Endothelial cell of umbilical vein (primary cell): ENCODE measurements at regions not wholly inside any gene's neighbourhood (a gene's known extent, or its start where the extent isn't known, plus 50 kb on each side); places are given as distances from the start of the nearest gene placed in this dataset. TPM values are rescaled to one million over a fixed set of nuclear protein-coding genes. Genes with fewer than 3 reads are reported as not detected.
A peak's percentile ranks its signal among the peaks of the same experiment; 100 is the strongest.

Experiments
- BruUV-seq: library from RNA; stranded (reverse); fragments of 400-500 nt; replicated peaks from 2 replicates; lab custom pipeline; 2021; lab: Mats Ljungman, UMichigan
- CTCF ChIA-PET: fragments of 300-600, 350-600 bp; sonication (Branson Sonifier 250); formaldehyde crosslinking; loops from one replicate; lab custom pipeline; 2021; ENCODE audit warnings: antibody characterized with exemption, inconsistent platforms; lab: Charles Lee
- POLR2A ChIA-PET: fragments of 300-600, 350-600 bp; sonication (Branson Sonifier 250); formaldehyde crosslinking; loops from one replicate; lab custom pipeline; 2021; ENCODE audit warnings: antibody characterized with exemption, inconsistent platforms; lab: Charles Lee
- DNase-seq: peaks from one replicate; pipeline ENCODE4 v3.0.0-alpha.2; 2011; ENCODE audit warnings: low read depth, low spot score
- FAIRE-seq: peaks from 2 replicates; lab custom pipeline; 2011; peaks lifted over from hg19 to GRCh38; lab: Jason Lieb, UNC
- H2AFZ ChIP-seq: 2 replicates; pipeline ENCODE4 v1.6.0; 2012; ENCODE audit warnings: low read depth, low read length, control low read depth, inconsistent platforms
- H3K27ac ChIP-seq: 2 replicates; pipeline ENCODE4 v1.5.1; 2011; ENCODE audit warnings: low read depth, mild to moderate bottlenecking, control low read depth, low read length, moderate library complexity; ENCODE audit not compliant: insufficient read depth
- H3K27me3 ChIP-seq, 2 experiments: 2 replicates each; pipeline versions ENCODE4 v1.6.0 to v1.6.1; 2011; ENCODE audit warnings: low read length in 2 of 2, mixed read lengths in 1 of 2; ENCODE audit not compliant: control insufficient read depth in 2 of 2, insufficient read depth in 2 of 2
- H3K36me3 ChIP-seq, 2 experiments: 2 replicates in 1 of 2; 3 replicates in 1 of 2; pipeline ENCODE4 v1.5.1; 2011; ENCODE audit warnings: low read length in 2 of 2, mild to moderate bottlenecking in 1 of 2, moderate library complexity in 1 of 2; ENCODE audit not compliant: control insufficient read depth in 2 of 2, insufficient read depth in 2 of 2; ENCODE audit errors: extremely low read depth in 1 of 2
- H3K4me1 ChIP-seq: 3 replicates; pipeline ENCODE4 v1.5.1; 2011; ENCODE audit warnings: mild to moderate bottlenecking, low read length; ENCODE audit not compliant: control insufficient read depth, insufficient read depth; ENCODE audit errors: extremely low read depth
- H3K4me2 ChIP-seq: 2 replicates; pipeline ENCODE4 v1.6.1; 2011; ENCODE audit warnings: low read length, control low read depth, mixed read lengths; ENCODE audit not compliant: insufficient read depth
- H3K4me3 ChIP-seq, 3 experiments: fragments of 200-600 bp in 1 of 3; sonication (generic), shearing (Covaris generic) in 1 of 3; replicated peaks in 1 of 3; 2 replicates each; pipeline ENCODE4 v1.5.1; 2011 to 2016; ENCODE audit warnings: control low read depth in 3 of 3, low read length in 3 of 3, mild to moderate bottlenecking in 2 of 3, inconsistent platforms in 1 of 3, low read depth in 1 of 3, moderate library complexity in 1 of 3; ENCODE audit not compliant: insufficient read depth in 1 of 3
- H3K79me2 ChIP-seq: 2 replicates; pipeline ENCODE4 v1.6.0; 2012; ENCODE audit warnings: low read length, inconsistent platforms; ENCODE audit not compliant: control insufficient read depth, insufficient read depth
- H3K9ac ChIP-seq: replicated peaks from 2 replicates; pipeline ENCODE3; 2011; ENCODE audit warnings: low read length, control low read depth; ENCODE audit not compliant: insufficient read depth; ENCODE audit errors: extremely low read depth
- H3K9me1 ChIP-seq: replicated peaks from 3 replicates; pipeline ENCODE4 v1.6.0; 2011; ENCODE audit warnings: mild to moderate bottlenecking, low read length; ENCODE audit not compliant: control insufficient read depth, insufficient read depth; ENCODE audit errors: extremely low read depth
- H3K9me3 ChIP-seq: replicated peaks from 2 replicates; pipeline ENCODE4 v1.5.1; 2012; ENCODE audit warnings: low read length, inconsistent platforms; ENCODE audit not compliant: control insufficient read depth, insufficient read depth
- H4K20me1 ChIP-seq: replicated peaks from 2 replicates; pipeline ENCODE3; 2011; ENCODE audit warnings: mild to moderate bottlenecking, low read length; ENCODE audit not compliant: control insufficient read depth, insufficient read depth; ENCODE audit errors: extremely low read depth
- CTCF ChIP-seq, 2 donors: IDR thresholded peaks; 1 replicate in 1 of 2; 2 replicates in 1 of 2; pipeline ENCODE4 v1.5.1; 2011; ENCODE audit warnings: low read length in 2 of 2, mild to moderate bottlenecking in 2 of 2, moderate library complexity in 2 of 2, control low read depth in 1 of 2, inconsistent platforms in 1 of 2, low read depth in 1 of 2; ENCODE audit not compliant: insufficient read depth in 1 of 2; ENCODE audit errors: extremely low read depth in 1 of 2
- EZH2 ChIP-seq: IDR thresholded peaks from 2 replicates; pipeline ENCODE4 v1.6.1; 2012; ENCODE audit warnings: borderline replicate concordance, low read depth, mild to moderate bottlenecking, moderate library complexity, low read length, inconsistent platforms; ENCODE audit not compliant: severe bottlenecking
- FOS ChIP-seq: IDR thresholded peaks from 2 replicates; pipeline ENCODE4 v1.6.1; 2011; ENCODE audit warnings: mild to moderate bottlenecking, low read length, moderate library complexity, borderline replicate concordance; ENCODE audit not compliant: insufficient read depth
- GATA2 ChIP-seq: IDR thresholded peaks from 2 replicates; pipeline ENCODE4 v1.7.0; 2011; ENCODE audit warnings: low read depth, mild to moderate bottlenecking, moderate library complexity, mixed read lengths, low read length; ENCODE audit not compliant: insufficient read length, insufficient read depth
- JUN ChIP-seq: IDR thresholded peaks from 2 replicates; pipeline ENCODE4 v1.6.1; 2011; ENCODE audit warnings: borderline replicate concordance, low read depth; ENCODE audit not compliant: insufficient read length, insufficient read depth
- MAX ChIP-seq: IDR thresholded peaks from 2 replicates; pipeline ENCODE4 v1.6.1; 2011; ENCODE audit not compliant: insufficient read depth, insufficient read length
- MYC ChIP-seq: IDR thresholded peaks from one replicate; pipeline ENCODE4 v1.6.1; 2011; ENCODE audit warnings: mild to moderate bottlenecking, low read depth, low read length
- POLR2A ChIP-seq: IDR thresholded peaks from 2 replicates; pipeline ENCODE4 v1.6.1; 2012; ENCODE audit warnings: low read depth, mild to moderate bottlenecking, control low read depth, low read length
- POLR2AphosphoS5 ChIP-seq: IDR thresholded peaks from 2 replicates; pipeline ENCODE4 v1.6.1; 2012; ENCODE audit warnings: low read depth, mild to moderate bottlenecking, control low read depth, low read length, moderate library complexity; ENCODE audit not compliant: insufficient read depth
- dilution Hi-C: fragments of 300-500 bp; cut with MboI; formaldehyde crosslinking; loops from one replicate; pipeline ENCODE4 v1.15.0; 2019; ENCODE audit warnings: low sequenced_read_pairs; ENCODE audit not compliant: extremely low pct_ligation_motif_present
- intact Hi-C: fragments of 100-400 bp; cut with micrococcal nuclease; formaldehyde crosslinking; loops from one replicate; pipeline ENCODE4 v1.10.0; 2022
- microRNA counts: library from miRNA; unstranded; fragments of <30 nt; microRNA quantifications from one replicate; lab custom pipeline; 2016
- microRNA-seq: library from miRNA; unstranded; fragments of <30 nt; microRNA quantifications from one replicate; pipeline ENCODE4 v1.2.0, GENCODE V29; 2021; ENCODE audit warnings: borderline number of aligned reads, borderline replicate concordance
- small RNA-seq: library from RNA; depleted of rRNA; stranded (forward); fragments of <200 nt; gene quantifications from one replicate; pipeline ENCODE3, GENCODE V24; 2012; ENCODE audit warnings: low replicate concordance, low read depth; ENCODE audit not compliant: insufficient read depth, insufficient read length

GRCh38 chr6:127058936-127059335 lies 59.5 kb upstream of the RSPO3 start:
- FAIRE-seq: no peak
- CTCF ChIA-PET: no interaction called here

More at GRCh38 chr6:127058936-127059335, 59.5 kb upstream of the RSPO3 start:
- Histone ChIP-seq H3K9me3 (no peaks in the 10 kb centered on the region), H3K9me1 (peaks cover 2% of the 10 kb centered on the region), H3K4me1 (peaks cover 14% of the 10 kb centered on the region), H3K27me3 (no peaks in the 10 kb centered on the region), H3K79me2 (no peaks in the 10 kb centered on the region), H3K4me2 (no peak overlapping the region), H3K36me3 (no peaks in the 10 kb centered on the region), H2AFZ (no peak overlapping the region), H3K4me3 (no peak overlapping the region), H4K20me1 (no peaks in the 10 kb centered on the region), H3K9ac (no peak overlapping the region), H3K27ac (no peak overlapping the region)
- dilution Hi-C loops: no loop called here
- intact Hi-C loops: no loop called here
- no peak for DNase-seq
- BruUV-seq: no TSS peak
- TF ChIP-seq MYC (no peak), POLR2A (no peak), POLR2AphosphoS5 (no peak), JUN (no peak), CTCF (IDR thresholded peaks at IDR 0.05; ENCODE audit: extremely low read depth in 1 of 2, insufficient read depth in 1 of 2, low read depth in 1 of 2, low read length in 2 of 2) (no peak), FOS (no peak), EZH2 (no peak), GATA2 (no peak), MAX (no peak)
- POLR2A ChIA-PET: no interaction called here

MicroRNAs encoded in the stretch of these regions (microRNA counts, 767-probe panel; counts per million panel counts)
- 723 counts per million, percentile 96 among the panel's probes with 10 or more counts for microRNA hsa-miR-588 (lab: Ali Mortazavi, UCI)

Small RNA genes lying in the stretch of these regions (microRNA-seq; reads per million reads assigned to microRNA genes)
- not detected for gene MIR588

Small RNA genes lying in the stretch of these regions (small RNA-seq; reads per million reads assigned to genes)
- gene MIR588: not detected
- not detected for gene RNU6-200P
